Lower lobe of right lung (tissue), 2 donors: ENCODE measurements at regions not wholly inside any gene's neighbourhood (a gene's known extent, or its start where the extent isn't known, plus 50 kb on each side); places are given as distances from the start of the nearest gene placed in this dataset.
A peak's percentile ranks its signal among the peaks of the same experiment; 100 is the strongest.

ENCODE experiments used
- ATAC-seq, 2 donors: fragments of 200-7000 bp; cut with Tn5 transposase; one replicate each; pipeline ENCODE4 v1.9.1; 2020 to 2022; ENCODE audit warnings: mild to moderate bottlenecking in 2 of 2, moderate library complexity in 2 of 2
- DNase-seq: peaks from one replicate; pipeline ENCODE4 v3.0.0-alpha.2; 2020
- H3K27ac ChIP-seq: fragments of 200-600 bp; one replicate; pipeline ENCODE4 v1.8.0; 2022
- H3K27me3 ChIP-seq: fragments of 200-600 bp; one replicate; pipeline ENCODE4 v1.8.0; 2022; ENCODE audit warnings: low read depth
- H3K36me3 ChIP-seq: fragments of 200-600 bp; one replicate; pipeline ENCODE4 v1.8.0; 2022; ENCODE audit warnings: mild to moderate bottlenecking
- H3K4me1 ChIP-seq: fragments of 200-600 bp; one replicate; pipeline ENCODE4 v1.8.0; 2022
- H3K4me3 ChIP-seq: fragments of 200-600 bp; one replicate; pipeline ENCODE4 v1.8.0; 2022; ENCODE audit warnings: mild to moderate bottlenecking
- H3K9me3 ChIP-seq: fragments of 200-600 bp; one replicate; pipeline ENCODE4 v1.8.0; 2022
- intact Hi-C: fragments of 100-400 bp; cut with DNase I; formaldehyde crosslinking; loops from one replicate; pipeline ENCODE4 v1.11.0; 2022
- TF ChIP-seq, protein P1 (sequence below): fragments of 200-600 bp; IDR thresholded peaks from one replicate; pipeline ENCODE4 v1.8.0; 2022; ENCODE audit warnings: antibody characterized with exemption, mild to moderate bottlenecking
- donor health status: DM: no; HTN: yes; CAD: no; lungs with severe emphysema.

DNA sequence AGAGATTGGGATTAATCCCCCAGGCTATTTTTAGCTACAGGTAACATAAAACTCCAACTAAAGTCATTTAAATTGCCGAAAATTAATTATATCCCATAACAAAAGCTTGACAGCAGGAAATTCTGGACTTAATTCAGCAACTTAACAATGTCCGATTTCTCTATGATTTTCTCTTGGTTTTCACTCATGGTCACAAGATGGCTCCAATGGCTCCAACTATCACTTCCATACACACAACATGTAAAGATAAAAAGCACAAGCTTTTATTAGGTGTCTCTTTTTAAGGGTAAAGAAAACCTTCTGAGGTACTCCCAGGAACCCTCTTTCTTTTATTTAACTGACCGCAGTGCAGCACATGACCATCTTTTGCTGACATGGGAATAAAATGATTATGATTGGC, 363.5 kb upstream of the PTBP2 start:
- Histone ChIP-seq H3K36me3 (no peaks in the 10 kb centered on the region), H3K27ac (no peak overlapping the region), H3K4me3 (no peak overlapping the region), H3K9me3 (no peaks in the 10 kb centered on the region), H3K27me3 (no peaks in the 10 kb centered on the region), H3K4me1 (no peaks in the 10 kb centered on the region)
- intact Hi-C loops, result no loop called here
- TF ChIP-seq, protein P1, sequence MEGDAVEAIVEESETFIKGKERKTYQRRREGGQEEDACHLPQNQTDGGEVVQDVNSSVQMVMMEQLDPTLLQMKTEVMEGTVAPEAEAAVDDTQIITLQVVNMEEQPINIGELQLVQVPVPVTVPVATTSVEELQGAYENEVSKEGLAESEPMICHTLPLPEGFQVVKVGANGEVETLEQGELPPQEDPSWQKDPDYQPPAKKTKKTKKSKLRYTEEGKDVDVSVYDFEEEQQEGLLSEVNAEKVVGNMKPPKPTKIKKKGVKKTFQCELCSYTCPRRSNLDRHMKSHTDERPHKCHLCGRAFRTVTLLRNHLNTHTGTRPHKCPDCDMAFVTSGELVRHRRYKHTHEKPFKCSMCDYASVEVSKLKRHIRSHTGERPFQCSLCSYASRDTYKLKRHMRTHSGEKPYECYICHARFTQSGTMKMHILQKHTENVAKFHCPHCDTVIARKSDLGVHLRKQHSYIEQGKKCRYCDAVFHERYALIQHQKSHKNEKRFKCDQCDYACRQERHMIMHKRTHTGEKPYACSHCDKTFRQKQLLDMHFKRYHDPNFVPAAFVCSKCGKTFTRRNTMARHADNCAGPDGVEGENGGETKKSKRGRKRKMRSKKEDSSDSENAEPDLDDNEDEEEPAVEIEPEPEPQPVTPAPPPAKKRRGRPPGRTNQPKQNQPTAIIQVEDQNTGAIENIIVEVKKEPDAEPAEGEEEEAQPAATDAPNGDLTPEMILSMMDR, result no peak
- DNase-seq (no peak), ATAC-seq (no peak)

DNA sequence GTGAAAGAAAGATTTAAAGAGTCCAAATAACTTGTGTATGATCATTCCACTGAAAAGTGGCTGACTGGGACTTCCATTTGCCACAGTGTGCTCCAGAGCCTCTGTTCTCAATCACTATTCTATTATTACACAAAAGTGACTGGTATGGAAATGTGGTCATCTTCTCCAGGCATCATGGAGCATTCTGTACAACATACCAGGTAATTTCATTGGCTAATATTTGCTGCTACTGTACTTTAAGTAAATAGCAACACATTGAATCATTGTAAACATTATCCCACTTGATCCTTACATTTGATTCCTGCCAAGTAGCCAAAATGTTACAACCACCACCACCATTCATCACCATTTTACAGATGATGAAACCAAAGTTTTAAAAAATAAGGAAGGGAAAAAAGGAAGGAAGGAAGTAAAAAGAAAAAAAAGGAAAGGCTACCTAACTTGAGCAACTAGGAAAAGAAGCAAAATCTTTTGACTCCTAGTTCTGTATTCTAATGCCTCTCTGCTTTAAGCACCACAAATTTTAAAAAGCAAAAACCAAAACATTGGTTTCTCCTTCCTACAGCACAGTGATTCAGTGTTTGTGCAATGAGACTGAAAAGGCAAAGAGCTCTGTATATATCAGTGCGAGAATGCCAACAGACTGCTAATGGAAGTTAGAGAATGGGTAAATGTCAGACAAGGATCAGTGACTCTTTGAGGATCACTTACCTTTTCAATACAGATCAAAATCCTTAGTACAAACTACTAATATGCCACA, 361.4 kb upstream of the PTBP2 start:
- TF ChIP-seq, protein P1, result no peak
- no peaks in the 10 kb centered on the region for H3K27me3 ChIP-seq
- ATAC-seq, result no peak
- intact Hi-C loops, result no loop called here
- DNase-seq, result no peak
- no peaks in the 10 kb centered on the region for H3K9me3 ChIP-seq
- no peaks in the 10 kb centered on the region for H3K4me1 ChIP-seq
- no peak overlapping the region for H3K27ac ChIP-seq
- no peaks in the 10 kb centered on the region for H3K36me3 ChIP-seq
- H3K4me3 ChIP-seq, result no peak overlapping the region

DNA sequence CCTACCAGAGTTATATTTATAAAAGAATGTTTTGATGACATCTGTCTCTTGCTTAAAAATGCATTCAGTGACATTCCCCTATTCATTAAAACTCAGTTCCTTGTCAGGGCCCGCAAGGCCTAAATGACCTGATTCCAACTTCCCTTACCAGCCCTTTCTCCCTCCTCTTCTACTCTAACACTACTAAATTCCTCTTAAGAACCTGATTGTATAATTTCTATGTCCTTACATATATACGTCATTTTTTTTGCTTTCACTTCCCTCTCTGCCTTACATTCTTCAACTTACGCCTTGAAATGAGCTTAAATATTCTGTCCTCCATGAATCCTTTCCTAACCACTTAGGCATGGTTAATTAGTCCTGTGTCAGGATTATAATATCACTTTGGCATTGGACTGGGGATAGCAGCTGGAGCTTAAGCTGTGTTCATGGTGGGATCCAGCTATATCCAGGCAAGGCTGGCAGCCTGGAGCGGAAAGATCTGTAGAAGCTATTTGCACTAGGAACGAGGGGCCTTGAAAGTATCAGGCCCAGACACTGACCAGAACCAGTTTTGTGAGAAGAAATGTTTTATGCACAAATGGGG, 360.2 kb upstream of the PTBP2 start:
- H3K27me3 ChIP-seq, result no peaks in the 10 kb centered on the region
- H3K4me3 ChIP-seq, result no peak overlapping the region
- intact Hi-C loops, result no loop called here
- no peaks in the 10 kb centered on the region for H3K36me3 ChIP-seq
- H3K9me3 ChIP-seq, result no peaks in the 10 kb centered on the region
- no peak overlapping the region for H3K27ac ChIP-seq
- TF ChIP-seq, protein P1, result no peak
- no peaks in the 10 kb centered on the region for H3K4me1 ChIP-seq
- no peak for DNase-seq
- ATAC-seq, result peak; percentile 41 to 55

DNA sequence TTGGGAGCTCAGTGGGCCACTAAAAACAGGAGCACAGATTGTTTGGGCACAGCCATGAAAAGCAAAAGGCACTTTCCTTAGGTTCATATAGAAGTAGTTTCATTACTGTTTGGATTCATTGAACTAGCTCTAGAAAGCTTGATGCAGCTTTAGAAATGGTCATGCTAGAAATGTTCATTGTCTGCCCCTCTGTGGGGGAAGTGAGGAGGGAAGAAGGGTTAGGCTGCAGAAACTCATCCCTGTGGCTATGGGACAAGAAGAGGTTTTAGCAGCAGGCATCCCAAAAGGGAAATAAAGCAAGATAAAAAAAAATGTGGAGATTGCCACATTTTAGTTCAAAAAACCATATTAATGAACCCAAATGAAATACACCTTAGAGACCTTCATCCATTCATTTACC, 359.6 kb upstream of the PTBP2 start:
- DNase-seq (no peak), ATAC-seq (no peak)
- intact Hi-C loops, result no loop called here
- TF ChIP-seq, protein P1, result no peak
- H3K27ac ChIP-seq, result no peak overlapping the region
- no peaks in the 10 kb centered on the region for H3K4me1 ChIP-seq
- H3K4me3 ChIP-seq, result no peak overlapping the region
- no peaks in the 10 kb centered on the region for H3K36me3 ChIP-seq
- no peaks in the 10 kb centered on the region for H3K27me3 ChIP-seq
- no peaks in the 10 kb centered on the region for H3K9me3 ChIP-seq

DNA sequence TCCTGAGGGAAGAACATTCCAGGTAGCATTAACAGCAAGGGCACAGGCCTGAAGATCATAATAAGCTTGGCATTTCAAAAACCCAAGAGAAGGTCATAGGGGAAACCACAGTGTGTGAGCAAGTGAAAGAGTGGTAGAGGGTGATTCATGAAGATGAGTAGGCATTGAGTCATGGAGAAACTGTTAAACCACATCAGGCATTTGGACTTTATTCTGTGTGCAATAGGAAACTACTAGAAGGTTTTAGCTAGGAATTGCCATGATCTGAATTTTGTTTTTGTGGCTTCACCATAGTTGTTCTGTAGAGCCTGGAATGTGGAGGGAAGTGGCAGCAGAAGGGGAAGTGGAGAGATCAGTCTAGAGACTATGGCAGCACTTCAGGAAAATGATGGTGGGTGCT, 359.0 kb upstream of the PTBP2 start:
- ATAC-seq (peak; percentile 73 to 80), DNase-seq (no peak)
- Histone ChIP-seq H3K27me3 (no peaks in the 10 kb centered on the region), H3K9me3 (no peaks in the 10 kb centered on the region), H3K27ac (no peak overlapping the region), H3K36me3 (no peaks in the 10 kb centered on the region), H3K4me3 (no peak overlapping the region), H3K4me1 (no peaks in the 10 kb centered on the region)
- intact Hi-C loops, result no loop called here
- TF ChIP-seq, protein P1, result no peak
